OCI-LY7 (cell line): ENCODE measurements at regions not wholly inside any gene's neighbourhood (a gene's known extent, or its start where the extent isn't known, plus 50 kb on each side); places are given as distances from the start of the nearest gene placed in this dataset.

Source experiments
- BruUV-seq: library from RNA; stranded (reverse); fragments of 400-500 nt; replicated peaks from 2 replicates; lab custom pipeline; 2021; lab: Mats Ljungman, UMichigan
- CTCF ChIA-PET: fragments of 300-600 bp; sonication (Branson Sonifier 250); formaldehyde crosslinking; loops from one replicate; lab custom pipeline; 2022; ENCODE audit warnings: antibody characterized with exemption; ENCODE audit not compliant: unreplicated experiment; lab: Charles Lee
- POLR2A ChIA-PET: fragments of 300-600 bp; sonication (Branson Sonifier 250); formaldehyde crosslinking; loops from one replicate; lab custom pipeline; 2022; ENCODE audit warnings: antibody characterized with exemption; lab: Charles Lee
- DNase-seq: peaks from one replicate; pipeline ENCODE4 v3.0.0-alpha.2; 2015; ENCODE audit warnings: low spot score
- H2AFZ ChIP-seq: fragments of 200-600 bp; sonication (generic), shearing (Covaris generic); 2 replicates; pipeline ENCODE4 v1.6.1; 2014; ENCODE audit warnings: mild to moderate bottlenecking, antibody characterized with exemption, low read length, moderate library complexity
- H3K27ac ChIP-seq: fragments of 200-600 bp; sonication (generic); 2 replicates; pipeline ENCODE4 v1.5.1; 2014; ENCODE audit warnings: mixed run types, low read depth, mild to moderate bottlenecking, moderate library complexity, low read length, inconsistent platforms; ENCODE audit not compliant: poor library complexity, severe bottlenecking
- H3K36me3 ChIP-seq: fragments of 200-600 bp; sonication (generic); 2 replicates; pipeline ENCODE4 v1.6.1; 2014; ENCODE audit warnings: mild to moderate bottlenecking, antibody characterized with exemption, low read length, moderate library complexity, mixed read lengths; ENCODE audit not compliant: insufficient read depth
- H3K4me1 ChIP-seq: fragments of 200-600 bp; sonication (generic); 2 replicates; pipeline ENCODE4 v1.5.1; 2014; ENCODE audit warnings: mild to moderate bottlenecking, low read length; ENCODE audit not compliant: insufficient read depth, poor library complexity, severe bottlenecking
- H3K4me2 ChIP-seq: fragments of 200-600 bp; sonication (generic); 2 replicates; pipeline ENCODE4 v1.6.1; 2014; ENCODE audit warnings: mild to moderate bottlenecking, low read length
- H3K4me3 ChIP-seq: fragments of 200-600 bp; sonication (generic); 2 replicates; pipeline ENCODE4 v1.5.1; 2014; ENCODE audit warnings: mild to moderate bottlenecking, low read depth, low read length; ENCODE audit not compliant: poor library complexity, severe bottlenecking
- H3K79me2 ChIP-seq: fragments of 200-600 bp; sonication (generic); 2 replicates; pipeline ENCODE4 v1.6.1; 2016; ENCODE audit warnings: low read depth, mild to moderate bottlenecking, low read length, moderate library complexity, mixed read lengths; ENCODE audit not compliant: insufficient read depth
- H3K9me2 ChIP-seq: fragments of 200-600 bp; sonication (generic); 2 replicates; pipeline ENCODE4 v1.6.1; 2016; ENCODE audit warnings: mild to moderate bottlenecking, low read length, mixed read lengths; ENCODE audit not compliant: insufficient read depth
- H3K9me3 ChIP-seq: fragments of 200-600 bp; sonication (generic); 2 replicates; pipeline ENCODE4 v1.6.1; 2014; ENCODE audit warnings: mild to moderate bottlenecking, mixed run types, low read length, mixed read lengths
- H4K20me1 ChIP-seq: fragments of 200-600 bp; sonication (generic); 2 replicates; pipeline ENCODE4 v1.6.1; 2014; ENCODE audit warnings: mild to moderate bottlenecking, antibody characterized with exemption, low read length, moderate library complexity, mixed read lengths; ENCODE audit not compliant: insufficient read depth
- EZH2phosphoT487 ChIP-seq: fragments of 200-600 bp; sonication (generic); IDR thresholded peaks from 2 replicates; pipeline ENCODE4 v1.6.1; 2018; ENCODE audit warnings: low read depth, borderline replicate concordance, mild to moderate bottlenecking, mixed run types, antibody characterized with exemption, low read length, moderate library complexity, mixed read lengths
- intact Hi-C: fragments of 100-400 bp; cut with micrococcal nuclease; formaldehyde crosslinking; loops from one replicate; pipeline ENCODE4 v1.10.0; 2022; ENCODE audit not compliant: unreplicated experiment
- TF ChIP-seq, protein P1 (sequence below): fragments of 200-600 bp; sonication (generic); conservative IDR thresholded peaks from 2 replicates; pipeline ENCODE4 v1.5.1; 2014; ENCODE audit warnings: mild to moderate bottlenecking, antibody characterized with exemption, low read length, moderate library complexity, mixed read lengths

- Histone ChIP-seq H3K9me3 (no peaks in the 10 kb centered on the region), H3K79me2 (no peaks in the 10 kb centered on the region), H3K4me1 (no peaks in the 10 kb centered on the region), H3K4me3 (no peak overlapping the region), H2AFZ (no peak overlapping the region), H3K9me2 (no peaks in the 10 kb centered on the region), H3K4me2 (no peak overlapping the region), H3K27ac (no peak overlapping the region), H3K36me3 (no peaks in the 10 kb centered on the region), H4K20me1 (no peaks in the 10 kb centered on the region)
- intact Hi-C loops = no loop called here
- BruUV-seq = no TSS peak
- DNase-seq = no peak
- ChIA-PET CTCF (no interaction called here), POLR2A (no interaction called here)
- TF ChIP-seq, protein P1, sequence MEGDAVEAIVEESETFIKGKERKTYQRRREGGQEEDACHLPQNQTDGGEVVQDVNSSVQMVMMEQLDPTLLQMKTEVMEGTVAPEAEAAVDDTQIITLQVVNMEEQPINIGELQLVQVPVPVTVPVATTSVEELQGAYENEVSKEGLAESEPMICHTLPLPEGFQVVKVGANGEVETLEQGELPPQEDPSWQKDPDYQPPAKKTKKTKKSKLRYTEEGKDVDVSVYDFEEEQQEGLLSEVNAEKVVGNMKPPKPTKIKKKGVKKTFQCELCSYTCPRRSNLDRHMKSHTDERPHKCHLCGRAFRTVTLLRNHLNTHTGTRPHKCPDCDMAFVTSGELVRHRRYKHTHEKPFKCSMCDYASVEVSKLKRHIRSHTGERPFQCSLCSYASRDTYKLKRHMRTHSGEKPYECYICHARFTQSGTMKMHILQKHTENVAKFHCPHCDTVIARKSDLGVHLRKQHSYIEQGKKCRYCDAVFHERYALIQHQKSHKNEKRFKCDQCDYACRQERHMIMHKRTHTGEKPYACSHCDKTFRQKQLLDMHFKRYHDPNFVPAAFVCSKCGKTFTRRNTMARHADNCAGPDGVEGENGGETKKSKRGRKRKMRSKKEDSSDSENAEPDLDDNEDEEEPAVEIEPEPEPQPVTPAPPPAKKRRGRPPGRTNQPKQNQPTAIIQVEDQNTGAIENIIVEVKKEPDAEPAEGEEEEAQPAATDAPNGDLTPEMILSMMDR = no peak
- TF ChIP-seq EZH2phosphoT487 = no peak
These were observed 1354.3 kb upstream of the DIAPH2 start for GRCh38 chrX:95330292-95330691.

- ChIA-PET CTCF (no interaction called here), POLR2A (no interaction called here)
- no peaks in the 10 kb centered on the region for H3K79me2 ChIP-seq
- H4K20me1 ChIP-seq = no peaks in the 10 kb centered on the region
- DNase-seq = no peak
- H3K9me3 ChIP-seq = no peaks in the 10 kb centered on the region
- H3K4me2 ChIP-seq = no peak overlapping the region
- TF ChIP-seq, protein P1 = no peak
- TF ChIP-seq EZH2phosphoT487 = no peak
- no peak overlapping the region for H3K4me3 ChIP-seq
- no peak overlapping the region for H3K27ac ChIP-seq
- intact Hi-C loops = no loop called here
- no peaks in the 10 kb centered on the region for H3K4me1 ChIP-seq
- BruUV-seq = no TSS peak
- no peaks in the 10 kb centered on the region for H3K9me2 ChIP-seq
- no peaks in the 10 kb centered on the region for H3K36me3 ChIP-seq
- H2AFZ ChIP-seq = no peak overlapping the region
These were observed 1352.1 kb upstream of the DIAPH2 start for GRCh38 chrX:95332530-95332929.

GRCh38 chrX:95346856-95347255 lies 1337.8 kb upstream of the DIAPH2 start:
- ChIA-PET POLR2A (no interaction called here), CTCF (no interaction called here)
- Histone ChIP-seq H3K79me2 (no peaks in the 10 kb centered on the region), H3K9me3 (no peaks in the 10 kb centered on the region), H3K9me2 (no peaks in the 10 kb centered on the region), H3K36me3 (no peaks in the 10 kb centered on the region), H3K4me1 (no peaks in the 10 kb centered on the region), H3K4me2 (no peak overlapping the region), H4K20me1 (no peaks in the 10 kb centered on the region), H2AFZ (no peak overlapping the region), H3K27ac (no peak overlapping the region), H3K4me3 (no peak overlapping the region)
- TF ChIP-seq, protein P1 = peak; percentile 49
- TF ChIP-seq EZH2phosphoT487 = no peak
- BruUV-seq = no TSS peak
- no peak for DNase-seq
- intact Hi-C loops = no loop called here
